ENCODE measurements at regions not wholly inside any gene's neighbourhood (a gene's known extent, or its start where the extent isn't known, plus 50 kb on each side); places are given as distances from the start of the nearest gene placed in this dataset.

DNA sequence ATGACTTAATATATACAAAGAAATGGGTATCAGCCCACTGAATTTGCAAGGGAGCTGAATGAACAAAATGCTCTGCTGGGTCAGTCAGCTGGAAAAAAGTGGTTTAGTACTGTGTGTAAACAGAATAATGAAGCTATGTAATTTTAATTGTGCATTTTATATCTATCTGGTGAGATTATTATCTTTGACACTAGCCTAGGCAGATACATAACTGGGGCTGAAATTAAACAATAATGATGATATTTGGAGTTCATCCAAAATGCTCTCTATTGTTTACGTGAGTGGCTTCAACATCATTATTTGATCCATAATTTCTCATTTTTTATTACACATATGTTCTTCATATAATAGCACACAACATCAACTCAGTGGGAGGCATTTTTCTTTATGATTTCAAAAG, 208.5 kb upstream of the SNX7 start:
- CTCF ChIA-PET: no interaction called here
- H3K27me3 Mint-ChIP-seq: no peaks in the 10 kb centered on the region
- TF ChIP-seq, protein P1, sequence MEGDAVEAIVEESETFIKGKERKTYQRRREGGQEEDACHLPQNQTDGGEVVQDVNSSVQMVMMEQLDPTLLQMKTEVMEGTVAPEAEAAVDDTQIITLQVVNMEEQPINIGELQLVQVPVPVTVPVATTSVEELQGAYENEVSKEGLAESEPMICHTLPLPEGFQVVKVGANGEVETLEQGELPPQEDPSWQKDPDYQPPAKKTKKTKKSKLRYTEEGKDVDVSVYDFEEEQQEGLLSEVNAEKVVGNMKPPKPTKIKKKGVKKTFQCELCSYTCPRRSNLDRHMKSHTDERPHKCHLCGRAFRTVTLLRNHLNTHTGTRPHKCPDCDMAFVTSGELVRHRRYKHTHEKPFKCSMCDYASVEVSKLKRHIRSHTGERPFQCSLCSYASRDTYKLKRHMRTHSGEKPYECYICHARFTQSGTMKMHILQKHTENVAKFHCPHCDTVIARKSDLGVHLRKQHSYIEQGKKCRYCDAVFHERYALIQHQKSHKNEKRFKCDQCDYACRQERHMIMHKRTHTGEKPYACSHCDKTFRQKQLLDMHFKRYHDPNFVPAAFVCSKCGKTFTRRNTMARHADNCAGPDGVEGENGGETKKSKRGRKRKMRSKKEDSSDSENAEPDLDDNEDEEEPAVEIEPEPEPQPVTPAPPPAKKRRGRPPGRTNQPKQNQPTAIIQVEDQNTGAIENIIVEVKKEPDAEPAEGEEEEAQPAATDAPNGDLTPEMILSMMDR (IDR thresholded peaks at IDR 0.05): no peak
- intact Hi-C loops (cut with micrococcal nuclease): no loop called here
- POLR2A ChIA-PET: no interaction called here
- no peak overlapping the region for H3K27ac Mint-ChIP-seq
- DNase-seq: no peak
- no peaks in the 10 kb centered on the region for H3K9me3 Mint-ChIP-seq
- no peak for ATAC-seq
- H3K4me3 Mint-ChIP-seq: no peak overlapping the region
- no peaks in the 10 kb centered on the region for H3K36me3 Mint-ChIP-seq (ENCODE audit: low read depth)
- H3K4me1 Mint-ChIP-seq (ENCODE audit: low read depth): no peaks in the 10 kb centered on the region

DNA sequence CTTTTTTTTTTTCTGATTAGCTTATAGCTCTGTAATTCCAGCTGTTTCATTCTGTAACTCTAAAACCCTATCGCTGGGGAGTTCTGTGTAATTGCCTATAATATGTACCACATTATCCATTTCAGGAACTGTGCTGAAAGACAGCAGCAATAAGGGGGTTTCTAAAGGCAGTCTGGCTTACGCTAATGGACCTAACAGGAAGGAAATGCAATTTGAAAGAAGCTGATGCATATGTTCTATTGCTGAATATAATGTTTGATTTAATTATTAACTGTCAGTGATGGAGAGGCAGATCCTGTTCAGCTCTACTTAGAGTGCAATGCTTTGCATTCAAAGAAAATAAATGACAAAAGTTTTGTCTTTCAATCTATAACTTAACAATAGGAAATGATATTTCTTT, 209.4 kb upstream of the SNX7 start:
- no peak for DNase-seq
- no peaks in the 10 kb centered on the region for H3K9me3 Mint-ChIP-seq
- no peaks in the 10 kb centered on the region for H3K4me1 Mint-ChIP-seq (ENCODE audit: low read depth)
- no peak for ATAC-seq
- no peak overlapping the region for H3K27ac Mint-ChIP-seq
- intact Hi-C loops (cut with micrococcal nuclease): no loop called here
- TF ChIP-seq, protein P1 (IDR thresholded peaks at IDR 0.05): no peak
- ChIA-PET POLR2A (no interaction called here), CTCF (no interaction called here)
- no peaks in the 10 kb centered on the region for H3K36me3 Mint-ChIP-seq (ENCODE audit: low read depth)
- H3K27me3 Mint-ChIP-seq: no peaks in the 10 kb centered on the region
- no peak overlapping the region for H3K4me3 Mint-ChIP-seq

- no peak for DNase-seq
- Mint-ChIP-seq H3K27ac (no peak overlapping the region), H3K36me3 (ENCODE audit: low read depth) (no peaks in the 10 kb centered on the region), H3K4me3 (no peak overlapping the region), H3K4me1 (ENCODE audit: low read depth) (no peaks in the 10 kb centered on the region), H3K9me3 (no peaks in the 10 kb centered on the region), H3K27me3 (peaks cover 3% of the 10 kb centered on the region)
- CTCF ChIA-PET: no interaction called here
- intact Hi-C loops (cut with micrococcal nuclease): no loop called here
- TF ChIP-seq, protein P1 (IDR thresholded peaks at IDR 0.05): no peak
- no peak for ATAC-seq
- POLR2A ChIA-PET: no interaction called here
These were observed 220.2 kb upstream of the SNX7 start for GRCh38 chr1:98441281-98441680.

GRCh38 chr1:98439471-98439870, 222.1 kb upstream of the SNX7 start:
- H3K36me3 Mint-ChIP-seq (ENCODE audit: low read depth): no peaks in the 10 kb centered on the region

DNA sequence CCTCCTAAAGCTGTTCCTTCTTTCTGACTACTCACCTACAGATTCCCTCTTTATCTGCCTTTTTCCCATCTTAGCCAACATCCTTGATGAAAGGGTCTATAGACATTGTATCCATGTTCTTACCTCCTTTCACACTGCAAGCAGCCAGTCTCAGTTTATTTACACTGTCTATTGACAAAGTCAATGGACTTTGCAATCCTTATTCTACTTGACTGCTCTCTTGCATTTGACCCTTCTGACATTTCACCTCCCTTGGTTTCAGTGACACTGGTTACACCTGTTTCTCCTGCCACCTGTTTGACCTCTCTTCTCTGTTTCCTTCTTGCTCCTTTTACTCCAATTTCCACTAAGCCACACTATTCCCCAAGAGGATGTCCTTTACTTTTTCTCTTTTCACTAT, 224.0 kb upstream of the SNX7 start:
- TF ChIP-seq, protein P1 (IDR thresholded peaks at IDR 0.05): no peak
- ATAC-seq (no peak), DNase-seq (no peak)
- H3K27ac Mint-ChIP-seq: no peak overlapping the region
- no peaks in the 10 kb centered on the region for H3K4me1 Mint-ChIP-seq (ENCODE audit: low read depth)
- intact Hi-C loops (cut with micrococcal nuclease): no loop called here
- H3K27me3 Mint-ChIP-seq: peaks cover 3% of the 10 kb centered on the region
- no peaks in the 10 kb centered on the region for H3K9me3 Mint-ChIP-seq
- H3K4me3 Mint-ChIP-seq: no peak overlapping the region
- H3K36me3 Mint-ChIP-seq (ENCODE audit: low read depth): no peaks in the 10 kb centered on the region
- CTCF ChIA-PET: no interaction called here
- POLR2A ChIA-PET: no interaction called here

More at GRCh38 chr1:98439471-98439870, 222.1 kb upstream of the SNX7 start:
- TF ChIP-seq, protein P1 (IDR thresholded peaks at IDR 0.05): no peak
- ChIA-PET POLR2A (no interaction called here), CTCF (no interaction called here)
- H3K9me3 Mint-ChIP-seq: no peaks in the 10 kb centered on the region
- H3K27ac Mint-ChIP-seq: no peak overlapping the region
- DNase-seq (no peak), ATAC-seq (no peak)
- H3K27me3 Mint-ChIP-seq: peaks cover 3% of the 10 kb centered on the region
- no peaks in the 10 kb centered on the region for H3K4me1 Mint-ChIP-seq (ENCODE audit: low read depth)
- intact Hi-C loops (cut with micrococcal nuclease): no loop called here
- no peak overlapping the region for H3K4me3 Mint-ChIP-seq

Measured in activated CD8-positive, alpha-beta T cell treated with anti-CD3 and anti-CD28 coated beads for 36 hours (primary cell).